ENCODE measurements at regions not wholly inside any gene's neighbourhood (a gene's known extent, or its start where the extent isn't known, plus 50 kb on each side); places are given as distances from the start of the nearest gene placed in this dataset.
"Not testable (repeated sequence)": the region's sequence is repeated elsewhere in the genome, so short reads cannot be mapped to it uniquely, and the experiment has no call there.

- no peaks in the 10 kb centered on the region for H3K27me3 ChIP-seq
- H3K9me3 ChIP-seq: no peaks in the 10 kb centered on the region
- intact Hi-C loops (cut with DNase I): no loop called here
- 86 to 92% (median 90%) methylated on average over 2 of the region's 2 CpGs for WGBS, 3 donors
- H3K27ac ChIP-seq: no peak overlapping the region
- H3K4me1 ChIP-seq (ENCODE audit: insufficient read depth): no peaks in the 10 kb centered on the region
- TF ChIP-seq CTCF (IDR thresholded peaks at IDR 0.05): no peak
- no peak overlapping the region for H3K4me3 ChIP-seq
- no peaks in the 10 kb centered on the region for H3K36me3 ChIP-seq
- no peak for DNase-seq
These were observed 289.2 kb downstream of the SUCLG1 start for GRCh38 chr2:84169871-84170270.

DNA sequence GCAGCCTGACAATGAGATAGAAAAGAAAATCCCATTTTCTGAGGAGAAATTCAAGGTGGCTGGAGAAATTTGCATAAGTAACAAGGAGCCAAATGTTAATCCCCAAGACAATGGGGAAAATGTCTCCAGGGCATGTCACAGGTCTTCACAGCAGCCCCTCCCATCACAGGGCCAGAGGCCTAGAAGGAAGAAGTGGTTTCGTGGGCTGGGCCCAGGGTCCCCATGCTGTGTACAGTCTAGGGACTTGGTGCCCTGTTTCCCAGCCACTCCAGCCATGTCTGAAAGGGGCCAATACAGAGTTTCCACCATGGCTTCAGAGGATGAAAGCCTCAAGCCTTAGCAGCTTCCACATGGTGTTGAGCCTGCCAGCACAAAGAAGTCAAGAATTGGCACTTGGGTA lies 290.5 kb downstream of the SUCLG1 start:
- H3K27me3 ChIP-seq; DNase-seq; H3K27ac ChIP-seq; H3K9me3 ChIP-seq; H3K4me1 ChIP-seq (ENCODE audit: insufficient read depth); intact Hi-C loops (cut with DNase I); H3K36me3 ChIP-seq; H3K4me3 ChIP-seq: not testable (repeated sequence)
- WGBS, 3 donors: 71 to 86% (median 81%) methylated on average over 1 of the region's 1 CpG

DNA sequence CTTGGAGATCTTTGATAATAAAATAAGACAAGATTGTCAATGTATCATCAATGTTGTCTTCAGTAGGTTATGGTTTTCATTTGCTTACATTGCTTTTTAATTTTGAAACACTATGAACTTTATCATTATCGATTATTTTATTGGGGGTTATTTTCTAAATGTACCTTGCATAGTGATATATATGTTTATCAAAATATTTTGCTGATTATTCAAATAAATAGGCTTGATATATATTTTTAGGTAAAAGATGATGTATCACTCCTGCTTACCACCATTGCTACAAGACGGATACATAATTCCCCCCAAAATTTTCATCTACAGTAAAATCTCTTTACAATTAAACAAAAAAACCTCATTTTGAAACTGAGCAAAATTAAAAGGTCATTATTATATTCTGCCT lies 293.8 kb downstream of the SUCLG1 start:
- Histone ChIP-seq H3K4me1 (ENCODE audit: insufficient read depth) (no peaks in the 10 kb centered on the region), H3K36me3 (no peaks in the 10 kb centered on the region), H3K9me3 (no peaks in the 10 kb centered on the region), H3K27ac (no peak overlapping the region), H3K4me3 (no peak overlapping the region), H3K27me3 (no peaks in the 10 kb centered on the region)
- DNase-seq: no peak
- TF ChIP-seq EP300 (IDR thresholded peaks at IDR 0.05) (no peak), CTCF (IDR thresholded peaks at IDR 0.05) (no peak), POLR2A (IDR thresholded peaks at IDR 0.05) (no peak)
- 82 to 92% (median 88%) methylated on average over 2 of the region's 2 CpGs for whole genome bisulfite sequencing, 3 donors
- intact Hi-C loops (cut with DNase I): no loop called here

DNA sequence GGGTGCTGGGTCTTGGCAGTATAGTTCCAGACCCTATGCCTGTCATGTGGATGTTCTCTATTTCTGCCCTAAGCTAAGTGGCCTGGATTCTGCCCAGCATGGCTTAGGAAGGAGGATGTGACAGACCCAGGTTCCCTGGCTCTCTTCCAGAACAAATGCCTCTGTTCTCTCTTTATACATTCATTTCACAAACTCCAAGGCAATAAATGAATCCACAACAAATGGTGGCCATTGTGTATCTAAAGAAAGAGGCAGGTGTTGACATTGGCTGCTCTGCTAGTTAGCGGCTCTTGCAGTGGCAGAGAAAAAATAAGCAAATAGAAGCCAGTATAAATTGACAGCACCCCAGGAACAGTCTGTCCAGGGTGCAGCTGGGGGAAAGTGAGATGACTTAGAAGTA lies 298.6 kb downstream of the SUCLG1 start:
- H3K4me1 ChIP-seq (ENCODE audit: insufficient read depth): no peaks in the 10 kb centered on the region
- intact Hi-C loops (cut with DNase I): no loop called here
- no peaks in the 10 kb centered on the region for H3K27me3 ChIP-seq
- 83 to 90% (median 84%) methylated on average over 1 of the region's 1 CpG for WGBS, 3 donors
- H3K4me3 ChIP-seq: no peak overlapping the region
- DNase-seq: no peak
- no peak for TF ChIP-seq POLR2A (IDR thresholded peaks at IDR 0.05)
- no peak for TF ChIP-seq CTCF (IDR thresholded peaks at IDR 0.05)
- no peak for TF ChIP-seq EP300 (IDR thresholded peaks at IDR 0.05)
- no peak overlapping the region for H3K27ac ChIP-seq
- no peaks in the 10 kb centered on the region for H3K36me3 ChIP-seq
- no peaks in the 10 kb centered on the region for H3K9me3 ChIP-seq

DNA sequence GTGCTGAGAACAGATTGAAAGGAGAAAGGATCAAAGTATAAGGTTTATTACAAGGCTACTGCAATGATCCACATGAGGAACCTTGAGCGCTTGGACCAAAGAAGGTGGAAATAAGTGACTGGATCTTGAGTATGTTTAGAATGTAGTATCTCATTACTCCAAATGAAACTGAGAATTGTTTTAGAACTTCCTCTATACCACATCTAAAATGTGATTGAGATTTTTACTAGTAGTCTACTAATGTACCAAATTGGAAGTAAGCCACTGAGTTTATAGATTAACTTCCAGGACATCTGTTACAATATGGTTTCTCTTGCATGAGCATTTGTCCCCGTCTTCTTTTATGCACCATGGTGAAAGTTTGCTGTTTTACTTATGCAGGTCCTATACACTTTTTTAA lies 300.5 kb downstream of the SUCLG1 start:
- no peaks in the 10 kb centered on the region for H3K4me1 ChIP-seq (ENCODE audit: insufficient read depth)
- DNase-seq: no peak
- no peak overlapping the region for H3K27ac ChIP-seq
- intact Hi-C loops (cut with DNase I): no loop called here
- WGBS, 3 donors: 84 to 91% (median 85%) methylated on average over 2 of the region's 2 CpGs
- no peaks in the 10 kb centered on the region for H3K27me3 ChIP-seq
- H3K9me3 ChIP-seq: no peaks in the 10 kb centered on the region
- no peak overlapping the region for H3K4me3 ChIP-seq
- no peak for TF ChIP-seq POLR2A (IDR thresholded peaks at IDR 0.05)
- no peak for TF ChIP-seq CTCF (IDR thresholded peaks at IDR 0.05)
- TF ChIP-seq EP300 (IDR thresholded peaks at IDR 0.05): no peak
- H3K36me3 ChIP-seq: no peaks in the 10 kb centered on the region

All from ovary (tissue), 7 donors.